ENCODE measurements at regions not wholly inside any gene's neighbourhood (a gene's known extent, or its start where the extent isn't known, plus 50 kb on each side); places are given as distances from the start of the nearest gene placed in this dataset.

DNA sequence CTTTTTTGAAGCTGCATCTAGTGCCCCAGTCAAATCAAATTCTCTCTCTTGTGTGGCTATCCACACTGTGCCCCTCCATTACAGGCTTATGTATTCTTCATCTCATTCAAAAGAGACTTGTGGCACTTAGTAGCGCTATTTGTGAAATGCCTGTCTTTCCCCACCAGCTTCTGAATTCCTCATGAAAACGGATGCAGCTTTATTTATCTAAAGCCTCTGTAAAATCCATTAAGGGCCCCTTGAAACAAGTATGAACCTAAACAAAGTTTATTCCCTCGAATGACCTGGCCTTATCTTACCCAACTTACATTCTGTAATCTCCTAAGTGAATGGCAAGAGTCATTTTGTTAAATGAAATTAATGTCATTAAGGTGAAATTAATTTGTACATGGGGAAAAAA, 417.4 kb upstream of the PIK3C3 start:
- ATAC-seq (no peak), DNase-seq (no peak)
- Histone ChIP-seq H3K27ac (no peak overlapping the region), H3K9me3 (no peaks in the 10 kb centered on the region), H3K36me3 (no peaks in the 10 kb centered on the region), H3K4me3 (no peak overlapping the region), H3K27me3 (ENCODE audit: low read depth) (no peaks in the 10 kb centered on the region), H3K4me1 (no peaks in the 10 kb centered on the region)
- TF ChIP-seq, protein P1, sequence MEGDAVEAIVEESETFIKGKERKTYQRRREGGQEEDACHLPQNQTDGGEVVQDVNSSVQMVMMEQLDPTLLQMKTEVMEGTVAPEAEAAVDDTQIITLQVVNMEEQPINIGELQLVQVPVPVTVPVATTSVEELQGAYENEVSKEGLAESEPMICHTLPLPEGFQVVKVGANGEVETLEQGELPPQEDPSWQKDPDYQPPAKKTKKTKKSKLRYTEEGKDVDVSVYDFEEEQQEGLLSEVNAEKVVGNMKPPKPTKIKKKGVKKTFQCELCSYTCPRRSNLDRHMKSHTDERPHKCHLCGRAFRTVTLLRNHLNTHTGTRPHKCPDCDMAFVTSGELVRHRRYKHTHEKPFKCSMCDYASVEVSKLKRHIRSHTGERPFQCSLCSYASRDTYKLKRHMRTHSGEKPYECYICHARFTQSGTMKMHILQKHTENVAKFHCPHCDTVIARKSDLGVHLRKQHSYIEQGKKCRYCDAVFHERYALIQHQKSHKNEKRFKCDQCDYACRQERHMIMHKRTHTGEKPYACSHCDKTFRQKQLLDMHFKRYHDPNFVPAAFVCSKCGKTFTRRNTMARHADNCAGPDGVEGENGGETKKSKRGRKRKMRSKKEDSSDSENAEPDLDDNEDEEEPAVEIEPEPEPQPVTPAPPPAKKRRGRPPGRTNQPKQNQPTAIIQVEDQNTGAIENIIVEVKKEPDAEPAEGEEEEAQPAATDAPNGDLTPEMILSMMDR (IDR thresholded peaks at IDR 0.05): no peak
- intact Hi-C loops (cut with DNase I): no loop called here

DNA sequence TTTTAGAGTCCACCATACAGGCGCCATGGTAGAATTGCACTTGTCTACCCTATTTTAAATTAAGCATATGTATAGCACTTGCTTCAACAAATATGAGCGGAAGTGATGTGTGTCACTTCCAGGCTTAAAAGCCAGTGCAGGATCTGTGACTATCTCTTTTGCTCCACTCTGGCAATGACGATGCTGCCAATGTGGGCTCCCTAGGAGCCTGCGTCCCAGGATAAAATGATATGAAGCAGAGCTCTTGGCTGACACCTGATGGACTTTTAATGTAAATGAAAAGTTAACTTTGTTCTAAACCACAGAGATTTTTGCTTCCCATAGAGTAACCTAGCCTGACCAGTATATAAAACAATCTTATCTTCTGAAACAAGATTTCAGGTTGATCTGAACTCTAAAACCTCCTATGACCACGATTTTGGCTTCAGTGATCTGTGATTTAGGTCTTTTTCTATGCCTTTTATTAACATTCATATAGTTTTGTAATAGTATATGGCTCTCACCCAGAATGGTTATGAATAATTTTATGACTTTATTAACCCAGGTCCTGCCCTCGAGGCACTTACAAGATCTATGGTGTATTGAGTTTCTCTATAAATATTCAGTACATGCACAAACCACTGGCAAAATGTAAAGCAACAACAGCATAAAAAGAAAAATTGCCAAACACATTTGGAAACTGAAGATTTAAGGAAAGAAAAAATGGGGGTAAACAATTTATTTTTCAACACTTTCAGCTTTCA, 422.5 kb upstream of the PIK3C3 start:
- TF ChIP-seq, protein P1 (IDR thresholded peaks at IDR 0.05): no peak
- Histone ChIP-seq H3K4me1 (no peaks in the 10 kb centered on the region), H3K4me3 (no peak overlapping the region), H3K36me3 (no peaks in the 10 kb centered on the region), H3K27me3 (ENCODE audit: low read depth) (no peaks in the 10 kb centered on the region), H3K27ac (no peak overlapping the region), H3K9me3 (no peaks in the 10 kb centered on the region)
- DNase-seq: no peak
- intact Hi-C loops (cut with DNase I): no loop called here
- no peak for ATAC-seq

DNA sequence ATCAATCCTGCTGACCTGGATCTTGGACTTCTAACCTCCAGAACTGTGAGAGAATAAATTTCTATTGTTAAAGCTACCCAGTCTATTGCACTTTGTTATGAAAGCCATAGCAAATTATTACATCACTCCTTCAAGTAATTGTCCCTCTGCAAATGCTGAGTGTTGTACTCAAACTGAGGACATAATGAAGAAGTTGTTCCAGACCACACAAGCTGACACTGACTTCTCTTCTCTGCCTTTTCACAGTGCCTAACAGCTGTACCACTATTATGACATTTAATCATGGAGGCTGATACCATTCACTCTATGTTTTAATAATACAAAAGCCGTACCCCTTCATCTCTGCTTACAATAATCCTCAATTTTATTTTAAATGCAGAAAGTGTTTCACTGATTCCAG, 424.1 kb upstream of the PIK3C3 start:
- H3K36me3 ChIP-seq: no peaks in the 10 kb centered on the region
- H3K27ac ChIP-seq: no peak overlapping the region
- no peaks in the 10 kb centered on the region for H3K27me3 ChIP-seq (ENCODE audit: low read depth)
- H3K9me3 ChIP-seq: no peaks in the 10 kb centered on the region
- DNase-seq: no peak
- intact Hi-C loops (cut with DNase I): no loop called here
- ATAC-seq: no peak
- TF ChIP-seq, protein P1 (IDR thresholded peaks at IDR 0.05): no peak
- no peak overlapping the region for H3K4me3 ChIP-seq
- no peaks in the 10 kb centered on the region for H3K4me1 ChIP-seq

DNA sequence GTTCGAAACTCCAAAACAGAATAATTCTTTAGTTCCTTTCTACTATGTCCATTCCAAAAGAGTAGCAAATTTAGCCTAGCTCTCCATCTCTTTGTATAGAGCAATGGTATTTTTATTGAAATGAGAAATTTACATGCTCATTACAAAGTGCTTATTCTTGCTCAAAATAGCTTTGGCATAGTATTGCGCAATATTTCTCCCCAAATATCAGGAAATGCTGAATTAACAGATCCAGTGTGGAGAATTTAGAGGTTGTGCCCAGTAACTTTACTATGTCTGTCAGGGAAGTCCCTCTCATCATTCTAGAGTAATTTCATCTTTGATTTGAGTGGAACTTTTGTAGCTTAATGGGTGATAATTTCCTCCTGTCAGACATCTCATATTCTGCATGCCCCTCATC, 425.9 kb upstream of the PIK3C3 start:
- H3K27ac ChIP-seq: no peak overlapping the region
- intact Hi-C loops (cut with DNase I): no loop called here
- DNase-seq (no peak), ATAC-seq (no peak)
- H3K36me3 ChIP-seq: no peaks in the 10 kb centered on the region
- no peak overlapping the region for H3K4me3 ChIP-seq
- H3K4me1 ChIP-seq: no peaks in the 10 kb centered on the region
- H3K9me3 ChIP-seq: no peaks in the 10 kb centered on the region
- TF ChIP-seq, protein P1 (IDR thresholded peaks at IDR 0.05): no peak
- H3K27me3 ChIP-seq (ENCODE audit: low read depth): no peaks in the 10 kb centered on the region

DNA sequence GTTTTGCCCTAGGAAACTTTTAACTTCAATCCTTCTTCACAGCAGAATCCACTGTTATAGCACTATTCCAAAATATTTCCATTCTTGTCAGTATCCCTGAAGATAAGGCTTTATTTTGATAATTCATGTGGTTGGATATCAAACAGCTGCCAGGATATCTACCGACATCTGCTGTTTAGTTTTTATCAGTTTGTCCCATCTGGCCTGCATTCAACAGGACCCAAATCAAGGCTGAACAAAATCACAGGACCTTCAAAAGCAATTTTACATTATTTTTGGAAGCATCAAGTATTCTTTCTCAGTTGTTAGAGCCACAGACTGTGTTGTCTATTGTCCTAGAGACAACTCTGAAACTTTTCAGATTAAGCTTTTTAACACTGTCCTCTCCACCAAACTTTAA, 429.0 kb upstream of the PIK3C3 start:
- no peak for DNase-seq
- intact Hi-C loops (cut with DNase I): no loop called here

More for the DNA sequence above, 429.0 kb upstream of the PIK3C3 start:
- Histone ChIP-seq H3K4me3 (no peak overlapping the region), H3K9me3 (no peaks in the 10 kb centered on the region), H3K27ac (no peak overlapping the region), H3K4me1 (no peaks in the 10 kb centered on the region), H3K27me3 (ENCODE audit: low read depth) (no peaks in the 10 kb centered on the region), H3K36me3 (no peaks in the 10 kb centered on the region)
- TF ChIP-seq, protein P1 (IDR thresholded peaks at IDR 0.05): no peak
- no peak for ATAC-seq
